Activated CD4-positive, alpha-beta T cell treated with anti-CD3 and anti-CD28 coated beads, Interleukin-2, amount 10 ng/mL, durations not matched to agents 7 days and 5 days (primary cell): ENCODE measurements at regions not wholly inside any gene's neighbourhood (a gene's known extent, or its start where the extent isn't known, plus 50 kb on each side); places are given as distances from the start of the nearest gene placed in this dataset.
A peak's percentile ranks its signal among the peaks of the same experiment; 100 is the strongest.
"Not testable (repeated sequence)": the region's sequence is repeated elsewhere in the genome, so short reads cannot be mapped to it uniquely, and the experiment has no call there.

Experiments used
- CTCF ChIA-PET: fragments of 350-600 bp; sonication (Branson Sonifier 250); formaldehyde crosslinking; loops from one replicate; lab custom pipeline; 2021; ENCODE audit warnings: antibody characterized with exemption; lab: Charles Lee
- POLR2A ChIA-PET: fragments of 350-600 bp; sonication (Branson Sonifier 250); formaldehyde crosslinking; loops from one replicate; lab custom pipeline; 2021; ENCODE audit warnings: antibody characterized with exemption; lab: Charles Lee
- DNase-seq: peaks from one replicate; pipeline ENCODE4 v3.0.0-alpha.2; 2020
- H3K27ac Mint-ChIP-seq: one replicate; pipeline ENCODE4 v1.8.0; 2021; ENCODE audit warnings: mild to moderate bottlenecking, moderate library complexity, mixed read lengths
- H3K27me3 Mint-ChIP-seq: one replicate; pipeline ENCODE4 v1.8.0; 2021; ENCODE audit warnings: mixed read lengths
- H3K36me3 Mint-ChIP-seq: one replicate; pipeline ENCODE4 v1.8.0; 2021; ENCODE audit warnings: low read depth, mixed read lengths
- H3K4me1 Mint-ChIP-seq: one replicate; pipeline ENCODE4 v1.8.0; 2021; ENCODE audit warnings: mixed read lengths
- H3K4me3 Mint-ChIP-seq: one replicate; pipeline ENCODE4 v1.8.0; 2021; ENCODE audit warnings: mild to moderate bottlenecking, moderate library complexity, mixed read lengths
- H3K9me3 Mint-ChIP-seq: one replicate; pipeline ENCODE4 v1.8.0; 2021; ENCODE audit warnings: mixed read lengths

- H3K9me3 Mint-ChIP-seq, result no peaks in the 10 kb centered on the region
- no peak overlapping the region for H3K27ac Mint-ChIP-seq
- no peak for DNase-seq
- POLR2A ChIA-PET, result no interaction called here
- H3K27me3 Mint-ChIP-seq, result peaks cover 26% of the 10 kb centered on the region
- H3K4me1 Mint-ChIP-seq, result no peaks in the 10 kb centered on the region
- H3K4me3 Mint-ChIP-seq, result no peak overlapping the region
- no peaks in the 10 kb centered on the region for H3K36me3 Mint-ChIP-seq
- CTCF ChIA-PET, result interaction anchor here (1.2 kb wide), 1 partner anchor 28 kb away, joined by 4 read pairs; no protein-coding TSS in a partner anchor
These were observed 64.7 kb upstream of the VPREB1 start for GRCh38 chr22:22179858-22180257.

GRCh38 chr22:22178992-22179391, 65.6 kb upstream of the VPREB1 start:
- no peak overlapping the region for H3K4me3 Mint-ChIP-seq
- H3K36me3 Mint-ChIP-seq, result no peaks in the 10 kb centered on the region
- POLR2A ChIA-PET, result no interaction called here
- no peak for DNase-seq
- no peaks in the 10 kb centered on the region for H3K9me3 Mint-ChIP-seq
- no peaks in the 10 kb centered on the region for H3K4me1 Mint-ChIP-seq
- peaks cover 24% of the 10 kb centered on the region for H3K27me3 Mint-ChIP-seq
- CTCF ChIA-PET, result interaction anchor here (0.7 to 1.2 kb wide), 2 partner anchors 27 to 29 kb away, joined by 3 to 4 read pairs; no protein-coding TSS in a partner anchor
- H3K27ac Mint-ChIP-seq, result no peak overlapping the region

- DNase-seq, result no peak
- ChIA-PET POLR2A (no interaction called here), CTCF (interaction anchor here (0.7 kb wide), 1 partner anchor 28 kb away, joined by 3 read pairs; no protein-coding TSS in a partner anchor)
- H3K4me3 Mint-ChIP-seq, result no peak overlapping the region
- no peak overlapping the region for H3K27ac Mint-ChIP-seq
- no peaks in the 10 kb centered on the region for H3K4me1 Mint-ChIP-seq
- H3K9me3 Mint-ChIP-seq, result no peaks in the 10 kb centered on the region
- H3K27me3 Mint-ChIP-seq, result peaks cover 22% of the 10 kb centered on the region
- H3K36me3 Mint-ChIP-seq, result no peaks in the 10 kb centered on the region
These were observed 66.1 kb upstream of the VPREB1 start for GRCh38 chr22:22178355-22178965.

GRCh38 chr22:22176929-22177616, 67.5 kb upstream of the VPREB1 start:
- Mint-ChIP-seq H3K27ac (no peak overlapping the region), H3K4me3 (no peak overlapping the region)

GRCh38 chr22:22172896-22173628, 71.5 kb upstream of the VPREB1 start:
- peaks cover 23% of the 10 kb centered on the region for H3K27me3 Mint-ChIP-seq
- H3K4me1 Mint-ChIP-seq, H3K27ac Mint-ChIP-seq, H3K4me3 Mint-ChIP-seq, CTCF ChIA-PET, DNase-seq, H3K9me3 Mint-ChIP-seq, POLR2A ChIA-PET, H3K36me3 Mint-ChIP-seq: not testable (repeated sequence)

More at GRCh38 chr22:22176929-22177616, 67.5 kb upstream of the VPREB1 start:
- POLR2A ChIA-PET, result no interaction called here
- Mint-ChIP-seq H3K27me3 (peaks cover 22% of the 10 kb centered on the region), H3K36me3 (no peaks in the 10 kb centered on the region), H3K4me1 (no peaks in the 10 kb centered on the region), H3K9me3 (no peaks in the 10 kb centered on the region)
- DNase-seq, result no peak
- CTCF ChIA-PET, result interaction anchor here (0.7 kb wide), 1 partner anchor 8 kb away, joined by 3 read pairs; no protein-coding TSS in a partner anchor

GRCh38 chr22:22171357-22172218, 73.0 kb upstream of the VPREB1 start:
- Mint-ChIP-seq H3K27ac (no peak overlapping the region), H3K4me1 (peaks cover 14% of the 10 kb centered on the region), H3K9me3 (no peaks in the 10 kb centered on the region), H3K4me3 (no peak overlapping the region), H3K27me3 (peaks cover 18% of the 10 kb centered on the region), H3K36me3 (no peaks in the 10 kb centered on the region)
- ChIA-PET CTCF (interaction anchor here (0.6 to 1.3 kb wide), 5 partner anchors 8 to 68 kb away, joined by 3 read pairs; no protein-coding TSS in a partner anchor), POLR2A (no interaction called here)
- no peak for DNase-seq

GRCh38 chr22:22169923-22170322, 74.7 kb upstream of the VPREB1 start:
- peak overlapping the region; percentile 6 for H3K4me3 Mint-ChIP-seq
- no peak overlapping the region for H3K27ac Mint-ChIP-seq
- no peaks in the 10 kb centered on the region for H3K9me3 Mint-ChIP-seq
- no peaks in the 10 kb centered on the region for H3K36me3 Mint-ChIP-seq
- DNase-seq, result no peak
- CTCF ChIA-PET, result no interaction called here
- POLR2A ChIA-PET, result no interaction called here
- peaks cover 12% of the 10 kb centered on the region for H3K27me3 Mint-ChIP-seq
- peaks cover 14% of the 10 kb centered on the region for H3K4me1 Mint-ChIP-seq

- ChIA-PET POLR2A (no interaction called here), CTCF (interaction anchor here (1.0 to 1.4 kb wide), 3 partner anchors 34 to 86 kb away, joined by 3 read pairs; no protein-coding TSS in a partner anchor)
- peaks cover 14% of the 10 kb centered on the region for H3K4me1 Mint-ChIP-seq
- H3K36me3 Mint-ChIP-seq, result no peaks in the 10 kb centered on the region
- H3K27ac Mint-ChIP-seq, result no peak overlapping the region
- no peaks in the 10 kb centered on the region for H3K9me3 Mint-ChIP-seq
- peaks cover 14% of the 10 kb centered on the region for H3K27me3 Mint-ChIP-seq
- no peak for DNase-seq
- no peak overlapping the region for H3K4me3 Mint-ChIP-seq
These were observed 75.4 kb upstream of the VPREB1 start for GRCh38 chr22:22168941-22169867.

- peak overlapping the region; percentile 79 for H3K27ac Mint-ChIP-seq
- peaks cover 11% of the 10 kb centered on the region for H3K27me3 Mint-ChIP-seq
- no peak for DNase-seq
- H3K4me1 Mint-ChIP-seq, result peaks cover 14% of the 10 kb centered on the region
- CTCF ChIA-PET, result interaction anchor here (1.0 to 1.6 kb wide), 4 partner anchors 11 to 85 kb away, joined by 3 to 5 read pairs (median 3); no protein-coding TSS in a partner anchor
- POLR2A ChIA-PET, result no interaction called here
- H3K4me3 Mint-ChIP-seq, result no peak overlapping the region
- H3K9me3 Mint-ChIP-seq, result no peaks in the 10 kb centered on the region
- H3K36me3 Mint-ChIP-seq, result no peaks in the 10 kb centered on the region
These were observed 76.2 kb upstream of the VPREB1 start for GRCh38 chr22:22168190-22168940.

- H3K27ac Mint-ChIP-seq, result no peak overlapping the region
- no peaks in the 10 kb centered on the region for H3K9me3 Mint-ChIP-seq
- peaks cover 14% of the 10 kb centered on the region for H3K4me1 Mint-ChIP-seq
- H3K27me3 Mint-ChIP-seq, result peaks cover 11% of the 10 kb centered on the region
- CTCF ChIA-PET, result interaction anchor here (1.3 to 1.6 kb wide), 3 partner anchors 11 to 84 kb away, joined by 3 to 5 read pairs (median 3); no protein-coding TSS in a partner anchor
- POLR2A ChIA-PET, result no interaction called here
- H3K36me3 Mint-ChIP-seq, result no peaks in the 10 kb centered on the region
- DNase-seq, result no peak
- H3K4me3 Mint-ChIP-seq, result no peak overlapping the region
These were observed 76.8 kb upstream of the VPREB1 start for GRCh38 chr22:22167791-22168189.
